Upper lobe of left lung (tissue), 4 donors: ENCODE measurements at regions not wholly inside any gene's neighbourhood (a gene's known extent, or its start where the extent isn't known, plus 50 kb on each side); places are given as distances from the start of the nearest gene placed in this dataset.

Source experiments
- POLR2A ChIP-seq, 4 donors: fragments of 450-650 bp; IDR thresholded peaks; one replicate each; pipeline ENCODE4 v1.5.1; 2016 to 2017; ENCODE audit warnings: antibody characterized with exemption in 4 of 4, mild to moderate bottlenecking in 2 of 4
- POLR2AphosphoS5 ChIP-seq, 2 donors: sonication (generic); formaldehyde crosslinking; IDR thresholded peaks; one replicate each; pipeline ENCODE4 v1.5.1; 2017; ENCODE audit warnings: antibody characterized with exemption in 2 of 2
- TF ChIP-seq, protein P1 (sequence below), 6 experiments: fragments of 450-650 bp in 4 of 6; fragments of 200-600 bp in 2 of 6; sonication (generic) in 2 of 6; IDR thresholded peaks; one replicate each; pipeline ENCODE4 v1.5.1; 2016 to 2019; ENCODE audit warnings: antibody characterized with exemption in 6 of 6

DNA sequence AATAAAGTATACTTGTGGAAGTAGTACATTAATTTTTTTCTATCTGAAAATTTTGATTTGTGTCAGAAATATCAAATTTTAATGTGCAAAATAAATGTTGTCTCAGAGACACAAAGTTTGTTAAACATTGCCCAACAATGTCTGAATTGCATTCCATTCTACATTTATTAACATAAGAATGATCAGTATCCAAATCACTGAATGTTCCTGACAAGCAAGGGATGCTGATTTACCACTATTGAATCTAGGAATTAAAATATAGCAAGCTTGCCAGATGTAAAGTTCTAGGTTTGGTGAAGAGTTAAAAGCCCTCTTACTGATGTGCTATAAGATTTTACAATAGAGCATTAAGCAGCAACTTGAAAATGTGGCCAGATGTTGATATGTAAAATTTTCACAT, 489.2 kb upstream of the CTSO start:
- TF ChIP-seq, protein P1, sequence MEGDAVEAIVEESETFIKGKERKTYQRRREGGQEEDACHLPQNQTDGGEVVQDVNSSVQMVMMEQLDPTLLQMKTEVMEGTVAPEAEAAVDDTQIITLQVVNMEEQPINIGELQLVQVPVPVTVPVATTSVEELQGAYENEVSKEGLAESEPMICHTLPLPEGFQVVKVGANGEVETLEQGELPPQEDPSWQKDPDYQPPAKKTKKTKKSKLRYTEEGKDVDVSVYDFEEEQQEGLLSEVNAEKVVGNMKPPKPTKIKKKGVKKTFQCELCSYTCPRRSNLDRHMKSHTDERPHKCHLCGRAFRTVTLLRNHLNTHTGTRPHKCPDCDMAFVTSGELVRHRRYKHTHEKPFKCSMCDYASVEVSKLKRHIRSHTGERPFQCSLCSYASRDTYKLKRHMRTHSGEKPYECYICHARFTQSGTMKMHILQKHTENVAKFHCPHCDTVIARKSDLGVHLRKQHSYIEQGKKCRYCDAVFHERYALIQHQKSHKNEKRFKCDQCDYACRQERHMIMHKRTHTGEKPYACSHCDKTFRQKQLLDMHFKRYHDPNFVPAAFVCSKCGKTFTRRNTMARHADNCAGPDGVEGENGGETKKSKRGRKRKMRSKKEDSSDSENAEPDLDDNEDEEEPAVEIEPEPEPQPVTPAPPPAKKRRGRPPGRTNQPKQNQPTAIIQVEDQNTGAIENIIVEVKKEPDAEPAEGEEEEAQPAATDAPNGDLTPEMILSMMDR (IDR thresholded peaks at IDR 0.05), result no peak
- no peak for TF ChIP-seq POLR2A (IDR thresholded peaks at IDR 0.05)
- no peak for TF ChIP-seq POLR2AphosphoS5 (IDR thresholded peaks at IDR 0.05)
